C4-2B (cell line): ENCODE measurements at regions not wholly inside any gene's neighbourhood (a gene's known extent, or its start where the extent isn't known, plus 50 kb on each side); places are given as distances from the start of the nearest gene placed in this dataset.

ENCODE experiments used
- ZFX ChIP-seq: fragments of 450-650 bp; IDR thresholded peaks from 2 replicates; pipeline ENCODE4 v1.6.1; 2017
- TF ChIP-seq, protein P1 (sequence below): fragments of 450-650 bp; conservative IDR thresholded peaks from 2 replicates; pipeline ENCODE4 v1.5.1; 2017; ENCODE audit warnings: mild to moderate bottlenecking

DNA sequence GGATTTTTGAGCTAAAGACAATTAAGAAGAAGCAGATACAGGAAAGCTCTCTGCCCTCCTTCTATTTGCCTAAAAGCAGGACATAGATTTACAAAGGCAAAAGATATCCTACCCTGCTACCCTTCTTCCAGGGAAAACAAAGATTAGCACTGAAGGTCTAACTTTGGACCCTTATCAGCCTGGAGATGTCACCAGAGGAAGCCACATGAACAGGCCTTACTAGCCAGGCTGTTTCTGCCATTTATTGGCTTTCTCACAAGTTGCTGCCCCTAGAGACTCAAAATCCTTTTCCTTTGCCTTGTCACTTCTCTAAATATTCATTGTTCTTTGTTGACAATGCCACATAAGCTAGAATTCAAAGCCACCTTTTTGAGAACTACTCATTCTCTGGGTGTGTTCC lies 147.3 kb downstream of the B3GNT2 start:
- TF ChIP-seq, protein P1, sequence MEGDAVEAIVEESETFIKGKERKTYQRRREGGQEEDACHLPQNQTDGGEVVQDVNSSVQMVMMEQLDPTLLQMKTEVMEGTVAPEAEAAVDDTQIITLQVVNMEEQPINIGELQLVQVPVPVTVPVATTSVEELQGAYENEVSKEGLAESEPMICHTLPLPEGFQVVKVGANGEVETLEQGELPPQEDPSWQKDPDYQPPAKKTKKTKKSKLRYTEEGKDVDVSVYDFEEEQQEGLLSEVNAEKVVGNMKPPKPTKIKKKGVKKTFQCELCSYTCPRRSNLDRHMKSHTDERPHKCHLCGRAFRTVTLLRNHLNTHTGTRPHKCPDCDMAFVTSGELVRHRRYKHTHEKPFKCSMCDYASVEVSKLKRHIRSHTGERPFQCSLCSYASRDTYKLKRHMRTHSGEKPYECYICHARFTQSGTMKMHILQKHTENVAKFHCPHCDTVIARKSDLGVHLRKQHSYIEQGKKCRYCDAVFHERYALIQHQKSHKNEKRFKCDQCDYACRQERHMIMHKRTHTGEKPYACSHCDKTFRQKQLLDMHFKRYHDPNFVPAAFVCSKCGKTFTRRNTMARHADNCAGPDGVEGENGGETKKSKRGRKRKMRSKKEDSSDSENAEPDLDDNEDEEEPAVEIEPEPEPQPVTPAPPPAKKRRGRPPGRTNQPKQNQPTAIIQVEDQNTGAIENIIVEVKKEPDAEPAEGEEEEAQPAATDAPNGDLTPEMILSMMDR = no peak
- TF ChIP-seq ZFX = no peak
